Hepatocyte (in vitro differentiated cells): ENCODE measurements at regions not wholly inside any gene's neighbourhood (a gene's known extent, or its start where the extent isn't known, plus 50 kb on each side); places are given as distances from the start of the nearest gene placed in this dataset.
"Not testable (repeated sequence)": the region's sequence is repeated elsewhere in the genome, so short reads cannot be mapped to it uniquely, and the experiment has no call there.

Experiments
- CTCF ChIP-seq: fragments of 200-600 bp; sonication (generic); IDR thresholded peaks from 2 replicates; pipeline ENCODE4 v1.5.1; 2016; ENCODE audit warnings: antibody characterized with exemption, mild to moderate bottlenecking; ENCODE audit not compliant: poor library complexity
- EZH2 ChIP-seq: fragments of 200-600 bp; sonication (generic); IDR thresholded peaks from 2 replicates; pipeline ENCODE4 v1.6.1; 2016; ENCODE audit warnings: antibody characterized with exemption, mild to moderate bottlenecking, borderline replicate concordance

- not testable (repeated sequence) for TF ChIP-seq CTCF, EZH2
Measured at GRCh38 chr19:37312531-37313334, 58.2 kb upstream of the ZNF527 start.
